ENCODE measurements at regions not wholly inside any gene's neighbourhood (a gene's known extent, or its start where the extent isn't known, plus 50 kb on each side); places are given as distances from the start of the nearest gene placed in this dataset.

DNA sequence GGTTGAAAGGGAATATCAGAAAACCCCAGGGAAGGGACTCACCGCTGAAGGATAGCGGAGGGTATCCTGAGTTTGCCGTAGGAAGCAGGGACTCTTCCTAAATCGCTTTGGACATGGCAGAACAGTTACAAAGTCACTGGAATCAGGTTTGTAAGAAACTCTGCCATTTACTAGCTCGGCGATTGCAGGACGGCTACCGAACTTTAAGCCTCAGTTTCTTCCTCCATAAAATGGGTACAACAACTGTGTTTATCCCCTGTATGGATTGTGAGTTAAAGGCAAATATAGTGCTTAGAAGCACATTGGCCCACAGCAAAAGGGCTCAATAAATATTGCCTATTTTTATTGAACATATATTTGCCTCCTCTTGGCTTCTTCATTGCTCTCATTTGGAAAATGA is 90.6 kb downstream of the MAF start:
- DNase-seq (ENCODE audit: low spot score) = no peak
- H3K27me3 Mint-ChIP-seq (ENCODE audit: low read depth) = peaks cover 6% of the 10 kb centered on the region
- H3K9me3 Mint-ChIP-seq = no peaks in the 10 kb centered on the region
- H3K4me3 Mint-ChIP-seq = no peak overlapping the region
- H3K36me3 Mint-ChIP-seq (ENCODE audit: low read depth) = no peaks in the 10 kb centered on the region
- no peak overlapping the region for H3K27ac Mint-ChIP-seq
- no peaks in the 10 kb centered on the region for H3K4me1 Mint-ChIP-seq (ENCODE audit: low read depth)

DNA sequence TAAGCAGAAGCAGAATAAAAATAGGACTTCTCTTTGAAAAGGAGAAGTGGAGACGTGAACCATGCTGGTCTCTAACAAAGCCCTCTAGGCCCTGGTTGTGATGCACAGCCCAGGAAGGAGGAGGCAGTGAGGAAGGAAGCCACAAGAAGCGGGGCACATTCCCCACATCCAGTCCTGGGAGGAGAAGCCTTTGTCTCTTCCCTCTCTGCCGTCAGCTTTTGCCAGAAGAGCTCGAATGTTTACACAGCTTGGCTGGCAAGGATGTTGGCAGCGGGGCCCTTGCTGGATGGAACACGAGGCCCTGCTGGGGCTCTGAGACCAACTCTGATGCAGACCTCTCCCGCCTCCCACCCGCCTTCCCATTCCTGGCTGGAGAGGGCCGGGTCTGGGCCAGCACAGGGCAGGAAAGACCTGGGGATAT is 91.3 kb downstream of the MAF start:
- H3K4me1 Mint-ChIP-seq (ENCODE audit: low read depth) = no peaks in the 10 kb centered on the region
- DNase-seq (ENCODE audit: low spot score) = no peak
- no peak overlapping the region for H3K27ac Mint-ChIP-seq
- no peaks in the 10 kb centered on the region for H3K36me3 Mint-ChIP-seq (ENCODE audit: low read depth)
- no peak overlapping the region for H3K4me3 Mint-ChIP-seq
- no peaks in the 10 kb centered on the region for H3K9me3 Mint-ChIP-seq
- H3K27me3 Mint-ChIP-seq (ENCODE audit: low read depth) = peaks cover 7% of the 10 kb centered on the region

DNA sequence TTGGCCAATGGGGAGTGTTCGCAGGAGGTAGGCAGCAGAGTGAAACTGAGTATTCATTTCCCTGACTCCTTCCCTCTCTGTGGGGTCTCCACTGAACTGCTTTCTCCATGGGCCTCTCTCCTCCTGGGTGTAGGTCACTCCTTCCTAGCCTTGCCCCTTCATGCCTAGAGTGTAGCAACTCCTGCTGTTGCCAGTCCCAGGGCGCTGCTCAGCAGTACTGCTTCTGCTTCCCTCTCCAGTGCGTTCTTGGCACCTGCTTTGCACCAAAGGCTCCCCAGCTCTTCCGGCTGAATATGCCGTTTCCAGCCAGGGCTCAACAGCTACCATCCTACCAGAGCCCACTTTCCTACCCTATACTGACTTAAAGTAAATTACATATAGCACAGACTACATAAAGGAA is 92.2 kb downstream of the MAF start:
- DNase-seq (ENCODE audit: low spot score) = no peak
- Mint-ChIP-seq H3K27ac (no peak overlapping the region), H3K9me3 (peaks cover 3% of the 10 kb centered on the region), H3K27me3 (ENCODE audit: low read depth) (peaks cover 7% of the 10 kb centered on the region), H3K36me3 (ENCODE audit: low read depth) (no peaks in the 10 kb centered on the region), H3K4me3 (no peak overlapping the region), H3K4me1 (ENCODE audit: low read depth) (no peaks in the 10 kb centered on the region)

DNA sequence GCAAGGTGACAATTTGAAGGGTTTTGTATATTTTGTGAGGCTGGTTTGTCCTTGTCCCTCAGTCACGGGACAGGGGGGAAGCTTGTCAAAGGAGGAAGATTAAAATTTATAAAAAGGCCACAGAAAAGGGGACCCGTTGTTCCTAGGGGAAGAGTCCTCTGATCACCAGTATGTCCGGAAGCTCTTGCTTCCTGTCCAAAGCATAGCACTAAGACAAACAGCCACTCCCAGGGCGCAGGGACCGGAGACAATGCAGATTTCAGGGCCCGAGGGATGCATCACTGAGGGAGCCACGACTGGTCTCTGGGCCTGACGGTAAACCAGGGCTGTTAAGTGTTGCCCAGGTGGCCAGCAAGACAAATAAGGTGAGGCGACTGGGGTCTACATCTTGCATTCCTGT is 95.2 kb downstream of the MAF start:
- H3K27ac Mint-ChIP-seq = no peak overlapping the region
- H3K27me3 Mint-ChIP-seq (ENCODE audit: low read depth) = peaks cover 7% of the 10 kb centered on the region
- H3K4me1 Mint-ChIP-seq (ENCODE audit: low read depth) = no peaks in the 10 kb centered on the region
- H3K4me3 Mint-ChIP-seq = no peak overlapping the region
- no peaks in the 10 kb centered on the region for H3K36me3 Mint-ChIP-seq (ENCODE audit: low read depth)
- peaks cover 3% of the 10 kb centered on the region for H3K9me3 Mint-ChIP-seq
- no peak for DNase-seq (ENCODE audit: low spot score)

DNA sequence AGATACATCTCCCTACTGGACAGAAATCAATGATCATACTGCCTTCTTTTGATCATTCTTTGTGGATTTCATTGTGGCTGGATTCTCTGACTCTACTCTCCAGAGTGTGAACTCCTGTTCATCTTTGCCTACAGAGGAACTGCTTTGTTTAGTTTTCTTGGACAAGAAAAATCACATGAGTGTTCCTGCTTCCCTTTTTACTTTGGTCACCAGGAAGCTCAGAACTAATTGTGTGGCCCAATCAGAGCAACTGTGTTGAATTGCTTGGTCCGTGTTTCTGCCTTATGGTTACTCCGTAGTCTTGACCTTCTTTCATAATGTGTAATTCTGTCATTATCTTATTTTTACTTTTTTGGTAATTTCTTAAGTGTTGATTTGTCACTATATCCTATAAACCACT is 97.0 kb downstream of the MAF start:
- peaks cover 3% of the 10 kb centered on the region for H3K9me3 Mint-ChIP-seq
- H3K27ac Mint-ChIP-seq = no peak overlapping the region
- H3K4me1 Mint-ChIP-seq (ENCODE audit: low read depth) = no peaks in the 10 kb centered on the region
- H3K36me3 Mint-ChIP-seq (ENCODE audit: low read depth) = no peaks in the 10 kb centered on the region
- peaks cover 7% of the 10 kb centered on the region for H3K27me3 Mint-ChIP-seq (ENCODE audit: low read depth)
- no peak for DNase-seq (ENCODE audit: low spot score)
- no peak overlapping the region for H3K4me3 Mint-ChIP-seq

DNA sequence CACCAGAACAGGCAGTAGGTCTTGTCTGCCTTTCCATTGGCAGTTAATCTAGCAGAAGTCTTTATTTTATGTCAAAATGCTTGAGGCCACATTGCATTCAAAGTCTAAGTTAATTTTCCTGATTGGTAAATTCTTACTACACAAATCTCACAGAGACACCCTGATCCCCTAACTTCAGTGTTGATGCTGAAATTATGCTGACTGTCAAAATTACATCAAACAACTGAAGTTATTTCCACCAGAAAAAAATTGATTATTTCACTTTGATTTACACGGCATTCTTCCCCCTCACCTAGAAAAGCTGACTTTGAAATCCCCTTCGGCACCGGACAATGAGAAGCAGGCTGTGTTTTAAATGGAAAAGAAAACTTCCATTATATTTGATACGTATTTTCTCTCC is 99.1 kb downstream of the MAF start:
- Mint-ChIP-seq H3K27ac (no peak overlapping the region), H3K9me3 (peaks cover 3% of the 10 kb centered on the region), H3K27me3 (ENCODE audit: low read depth) (peaks cover 7% of the 10 kb centered on the region), H3K36me3 (ENCODE audit: low read depth) (no peaks in the 10 kb centered on the region), H3K4me1 (ENCODE audit: low read depth) (peaks cover 3% of the 10 kb centered on the region), H3K4me3 (no peak overlapping the region)
- no peak for DNase-seq (ENCODE audit: low spot score)

DNA sequence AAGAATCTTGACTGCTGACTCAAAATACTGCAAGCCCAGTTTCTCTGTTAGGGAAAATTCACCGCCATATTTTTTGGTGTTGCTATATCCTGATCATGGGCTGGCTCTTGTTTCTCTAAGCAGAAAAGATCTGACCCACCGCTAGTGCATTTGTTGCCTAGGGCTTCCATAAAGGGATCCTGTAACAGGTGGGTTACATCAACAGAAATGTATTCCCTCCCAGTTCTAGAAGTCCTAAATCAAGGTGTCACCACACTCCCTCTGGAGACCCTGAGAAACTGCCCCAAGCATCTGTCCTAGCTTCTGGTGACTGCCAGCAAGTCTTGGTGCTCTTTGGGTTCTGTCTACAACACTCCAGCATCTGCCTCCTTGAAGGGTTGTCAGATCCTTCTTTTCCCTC is 99.7 kb downstream of the MAF start:
- Mint-ChIP-seq H3K9me3 (peaks cover 8% of the 10 kb centered on the region), H3K4me1 (ENCODE audit: low read depth) (peaks cover 3% of the 10 kb centered on the region), H3K27ac (no peak overlapping the region), H3K36me3 (ENCODE audit: low read depth) (no peaks in the 10 kb centered on the region), H3K4me3 (no peak overlapping the region), H3K27me3 (ENCODE audit: low read depth) (peaks cover 7% of the 10 kb centered on the region)
- no peak for DNase-seq (ENCODE audit: low spot score)

DNA sequence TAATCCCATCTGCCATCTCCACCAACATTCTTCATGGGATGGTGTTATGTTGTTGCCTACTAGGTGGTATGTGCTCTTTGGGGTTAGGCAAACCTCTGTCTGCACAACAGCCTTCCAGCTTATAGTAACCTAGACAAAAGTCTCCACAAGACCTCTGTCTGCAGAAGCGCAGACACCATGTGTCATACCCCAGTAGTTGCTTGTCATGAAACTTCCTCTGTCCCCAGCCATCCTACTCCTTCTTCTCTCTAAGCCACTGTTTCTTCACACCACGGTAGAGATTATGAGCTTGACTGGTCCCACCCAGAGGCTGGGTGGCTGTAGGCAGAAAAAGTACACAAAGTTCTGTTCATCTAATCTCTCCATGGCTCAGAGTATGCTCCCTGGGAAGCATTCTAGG is 100.3 kb downstream of the MAF start:
- Mint-ChIP-seq H3K27me3 (ENCODE audit: low read depth) (peaks cover 7% of the 10 kb centered on the region), H3K36me3 (ENCODE audit: low read depth) (no peaks in the 10 kb centered on the region), H3K9me3 (peaks cover 13% of the 10 kb centered on the region), H3K27ac (no peak overlapping the region), H3K4me1 (ENCODE audit: low read depth) (peaks cover 3% of the 10 kb centered on the region), H3K4me3 (no peak overlapping the region)
- DNase-seq (ENCODE audit: low spot score) = no peak

DNA sequence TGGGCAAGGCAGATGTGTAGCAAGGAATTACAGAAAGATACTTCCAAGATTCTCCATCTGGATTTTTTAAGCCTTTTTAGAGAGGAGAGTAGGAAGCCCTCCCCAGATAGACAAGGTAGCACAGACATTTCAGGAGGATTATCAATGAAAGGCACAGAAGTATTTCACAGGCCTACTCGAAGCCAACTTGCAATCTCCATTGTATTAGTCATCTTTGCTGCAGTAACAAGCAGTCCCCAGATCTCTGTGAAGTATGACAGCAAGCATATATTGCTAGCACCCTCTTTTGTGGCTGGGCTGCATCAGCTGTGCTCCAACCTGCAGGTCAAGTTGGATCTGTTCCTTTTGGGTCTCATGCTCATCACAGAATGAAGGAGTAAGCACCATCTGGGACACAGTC is 101.6 kb downstream of the MAF start:
- H3K27me3 Mint-ChIP-seq (ENCODE audit: low read depth) = peaks cover 6% of the 10 kb centered on the region
- H3K27ac Mint-ChIP-seq = no peak overlapping the region
- peaks cover 16% of the 10 kb centered on the region for H3K9me3 Mint-ChIP-seq
- no peak for DNase-seq (ENCODE audit: low spot score)
- no peaks in the 10 kb centered on the region for H3K36me3 Mint-ChIP-seq (ENCODE audit: low read depth)
- H3K4me1 Mint-ChIP-seq (ENCODE audit: low read depth) = peaks cover 3% of the 10 kb centered on the region
- H3K4me3 Mint-ChIP-seq = no peak overlapping the region

DNA sequence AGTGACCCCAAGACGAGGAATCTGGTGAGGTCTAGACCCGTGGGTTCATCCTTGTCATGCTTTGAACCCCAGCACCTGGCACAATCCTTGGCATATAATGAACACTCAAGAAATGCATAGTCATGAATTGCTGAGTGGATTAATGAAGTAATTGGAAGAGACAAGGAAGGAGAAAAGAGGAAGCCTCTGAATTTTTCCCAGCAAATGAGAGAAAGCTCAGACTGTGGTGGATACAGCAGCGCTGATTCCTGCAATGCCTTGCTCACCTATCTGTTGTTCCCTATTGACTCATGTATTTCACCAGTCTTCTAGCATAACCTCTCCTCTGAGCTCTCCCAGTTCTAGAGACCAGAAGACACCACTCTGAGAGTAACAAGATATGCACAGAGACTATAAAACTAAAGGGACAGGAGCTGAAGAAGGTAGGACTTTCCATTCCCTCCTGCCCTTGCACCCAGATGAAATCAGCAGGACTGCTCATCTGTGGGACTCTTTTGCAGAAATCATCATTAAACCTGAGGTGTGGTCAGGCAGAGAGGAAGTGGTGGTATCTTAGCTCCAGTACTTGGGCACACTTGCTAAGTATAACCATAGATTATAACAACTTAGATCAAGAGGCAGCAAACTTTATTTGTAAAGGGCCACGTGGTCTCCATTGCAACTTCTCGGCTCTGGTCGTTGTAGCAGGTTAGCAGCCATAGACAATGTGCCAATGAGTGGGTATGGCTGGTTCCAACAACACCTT is 102.8 kb downstream of the MAF start:
- H3K27ac Mint-ChIP-seq = no peak overlapping the region
- no peak for DNase-seq (ENCODE audit: low spot score)
- peaks cover 13% of the 10 kb centered on the region for H3K9me3 Mint-ChIP-seq
- no peak overlapping the region for H3K4me3 Mint-ChIP-seq
- peaks cover 3% of the 10 kb centered on the region for H3K4me1 Mint-ChIP-seq (ENCODE audit: low read depth)
- H3K27me3 Mint-ChIP-seq (ENCODE audit: low read depth) = peaks cover 3% of the 10 kb centered on the region
- no peaks in the 10 kb centered on the region for H3K36me3 Mint-ChIP-seq (ENCODE audit: low read depth)

DNA sequence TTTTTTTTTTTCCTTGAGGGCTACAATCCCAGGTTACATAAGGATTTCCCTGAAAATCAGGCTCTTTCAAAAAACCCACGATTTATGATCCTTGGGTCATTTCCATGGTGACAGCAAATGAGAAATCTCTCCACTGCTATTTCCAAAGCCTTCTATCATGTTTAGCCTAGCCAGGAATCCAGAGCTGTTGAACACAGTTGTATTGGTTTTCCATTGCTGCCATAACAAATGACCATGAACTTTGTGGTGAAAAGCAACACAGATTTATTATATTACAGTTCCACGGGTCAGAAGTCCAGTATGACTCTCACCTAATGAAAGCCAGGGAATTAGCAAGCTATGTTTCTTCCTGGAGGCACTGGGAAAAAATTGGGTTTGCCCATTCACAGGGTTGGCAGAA is 106.6 kb downstream of the MAF start:
- Mint-ChIP-seq H3K4me3 (no peak overlapping the region), H3K9me3 (peaks cover 13% of the 10 kb centered on the region), H3K27ac (no peak overlapping the region), H3K4me1 (ENCODE audit: low read depth) (peaks cover 7% of the 10 kb centered on the region), H3K27me3 (ENCODE audit: low read depth) (peaks cover 10% of the 10 kb centered on the region), H3K36me3 (ENCODE audit: low read depth) (no peaks in the 10 kb centered on the region)
- no peak for DNase-seq (ENCODE audit: low spot score)

DNA sequence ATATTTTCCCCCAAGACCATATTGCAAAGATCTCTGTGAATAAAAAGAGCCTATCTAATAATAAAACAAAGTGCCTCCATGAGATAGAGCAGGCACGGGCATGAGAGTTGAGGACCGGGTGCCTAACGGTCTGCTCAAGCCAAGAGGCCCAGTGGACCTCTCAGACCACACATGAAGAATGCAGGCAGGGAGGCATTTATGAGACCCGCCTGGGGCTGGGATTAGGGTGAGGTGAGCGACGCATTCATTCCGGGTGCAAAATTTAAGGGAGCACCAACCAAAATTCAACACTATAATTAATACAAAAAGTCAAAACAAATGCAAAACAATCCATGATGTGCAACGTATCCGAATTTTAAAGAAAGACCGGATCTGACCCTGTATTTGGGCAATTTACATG is 108.5 kb downstream of the MAF start:
- H3K27me3 Mint-ChIP-seq (ENCODE audit: low read depth) = peaks cover 10% of the 10 kb centered on the region
- DNase-seq (ENCODE audit: low spot score) = no peak
- H3K4me3 Mint-ChIP-seq = no peak overlapping the region
- peaks cover 4% of the 10 kb centered on the region for H3K4me1 Mint-ChIP-seq (ENCODE audit: low read depth)
- no peak overlapping the region for H3K27ac Mint-ChIP-seq
- peaks cover 13% of the 10 kb centered on the region for H3K9me3 Mint-ChIP-seq
- H3K36me3 Mint-ChIP-seq (ENCODE audit: low read depth) = no peaks in the 10 kb centered on the region

DNA sequence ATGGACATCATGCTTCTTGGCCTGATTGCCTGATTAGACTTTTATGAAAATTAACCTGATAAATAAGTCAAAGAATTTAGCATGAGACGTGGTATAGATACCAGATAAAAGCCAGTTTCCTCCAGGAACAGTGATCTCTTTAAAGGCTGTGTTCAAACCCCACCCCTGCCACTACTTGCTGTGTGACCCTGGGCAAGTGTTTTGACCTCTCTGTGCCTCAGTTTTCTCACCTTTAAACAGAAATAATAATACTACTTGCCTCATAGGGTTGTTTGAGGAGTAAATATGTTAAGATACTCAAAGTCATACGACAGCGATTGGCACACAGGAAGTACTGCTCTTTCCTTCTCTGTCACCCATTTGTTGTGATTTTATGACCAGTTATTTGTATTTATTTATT is 115.5 kb downstream of the MAF start:
- H3K4me1 Mint-ChIP-seq (ENCODE audit: low read depth) = no peaks in the 10 kb centered on the region
- H3K4me3 Mint-ChIP-seq = no peak overlapping the region
- no peak for DNase-seq (ENCODE audit: low spot score)
- no peak overlapping the region for H3K27ac Mint-ChIP-seq
- H3K9me3 Mint-ChIP-seq = no peaks in the 10 kb centered on the region
- peaks cover 18% of the 10 kb centered on the region for H3K27me3 Mint-ChIP-seq (ENCODE audit: low read depth)
- H3K36me3 Mint-ChIP-seq (ENCODE audit: low read depth) = no peaks in the 10 kb centered on the region

DNA sequence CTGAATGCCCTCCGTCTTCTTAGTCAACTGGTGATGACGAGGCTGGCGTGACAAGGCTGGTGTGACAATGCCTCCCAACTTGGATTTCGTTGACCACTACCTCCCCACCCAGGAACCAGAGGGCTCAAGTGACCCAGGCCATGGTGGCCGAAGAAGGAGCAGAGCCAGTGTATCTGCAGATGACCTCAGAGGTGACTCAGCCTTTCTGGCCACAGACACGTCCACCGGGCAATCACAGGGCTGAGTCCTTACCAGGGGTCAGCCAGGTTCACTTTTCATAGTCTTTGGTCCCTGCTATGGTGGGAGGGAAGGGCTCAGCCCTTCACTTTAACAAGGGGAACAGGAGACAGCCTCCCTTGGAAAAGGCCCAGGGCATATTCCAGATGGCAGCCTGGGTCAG is 116.3 kb downstream of the MAF start:
- Mint-ChIP-seq H3K4me3 (no peak overlapping the region), H3K27ac (no peak overlapping the region), H3K27me3 (ENCODE audit: low read depth) (peaks cover 14% of the 10 kb centered on the region), H3K9me3 (no peaks in the 10 kb centered on the region), H3K36me3 (ENCODE audit: low read depth) (no peaks in the 10 kb centered on the region), H3K4me1 (ENCODE audit: low read depth) (no peaks in the 10 kb centered on the region)
- DNase-seq (ENCODE audit: low spot score) = no peak

DNA sequence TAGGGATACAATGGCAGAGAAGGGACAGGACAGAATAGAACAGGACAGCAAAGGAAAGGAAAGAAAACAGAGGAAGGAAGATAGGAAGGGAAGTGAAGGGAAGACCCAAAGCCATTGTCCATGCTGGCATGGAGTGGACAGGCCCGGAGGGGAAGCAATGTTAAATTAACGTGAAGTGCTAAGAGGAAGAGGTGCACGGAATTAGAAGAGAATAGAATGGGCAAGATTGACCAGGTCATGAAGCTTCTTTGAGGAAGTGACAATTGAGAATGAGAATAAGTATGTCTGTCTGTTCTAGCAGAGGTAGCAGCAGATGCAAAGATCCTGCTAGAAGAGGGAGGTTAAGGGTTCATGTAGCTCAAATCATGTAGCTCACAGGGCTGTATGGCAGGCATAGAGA is 117.2 kb downstream of the MAF start:
- H3K9me3 Mint-ChIP-seq = no peaks in the 10 kb centered on the region
- H3K27ac Mint-ChIP-seq = no peak overlapping the region
- no peak overlapping the region for H3K4me3 Mint-ChIP-seq
- no peaks in the 10 kb centered on the region for H3K4me1 Mint-ChIP-seq (ENCODE audit: low read depth)
- H3K27me3 Mint-ChIP-seq (ENCODE audit: low read depth) = peaks cover 10% of the 10 kb centered on the region
- no peaks in the 10 kb centered on the region for H3K36me3 Mint-ChIP-seq (ENCODE audit: low read depth)
- DNase-seq (ENCODE audit: low spot score) = no peak
